HS-27A (cell line): ENCODE measurements at regions not wholly inside any gene's neighbourhood (a gene's known extent, or its start where the extent isn't known, plus 50 kb on each side); places are given as distances from the start of the nearest gene placed in this dataset.

ENCODE experiments used
- DNase-seq: peaks from one replicate; pipeline ENCODE4 v3.0.0-alpha.2; 2012; ENCODE audit warnings: low read depth, missing footprints

DNA sequence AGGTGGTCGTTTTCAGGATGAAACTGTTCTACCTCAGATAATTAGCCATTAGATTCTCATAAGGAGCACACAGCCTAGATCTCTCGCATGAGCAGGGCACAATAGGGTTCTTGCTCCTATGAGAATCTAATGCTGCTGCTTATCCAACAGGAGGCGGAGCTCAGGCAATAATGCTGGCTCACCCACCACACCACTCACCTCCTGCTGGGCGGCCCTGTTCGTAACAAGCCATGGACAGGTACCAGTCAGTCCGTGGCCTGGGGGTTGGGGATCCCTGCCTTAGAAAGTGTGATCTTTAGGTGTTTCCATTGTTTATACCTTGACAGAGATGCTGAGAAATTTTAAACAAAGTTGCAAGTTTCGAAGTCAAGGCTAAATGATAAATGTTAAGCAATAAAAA is 344.6 kb upstream of the HTR2A start:
- DNase-seq: no peak

DNA sequence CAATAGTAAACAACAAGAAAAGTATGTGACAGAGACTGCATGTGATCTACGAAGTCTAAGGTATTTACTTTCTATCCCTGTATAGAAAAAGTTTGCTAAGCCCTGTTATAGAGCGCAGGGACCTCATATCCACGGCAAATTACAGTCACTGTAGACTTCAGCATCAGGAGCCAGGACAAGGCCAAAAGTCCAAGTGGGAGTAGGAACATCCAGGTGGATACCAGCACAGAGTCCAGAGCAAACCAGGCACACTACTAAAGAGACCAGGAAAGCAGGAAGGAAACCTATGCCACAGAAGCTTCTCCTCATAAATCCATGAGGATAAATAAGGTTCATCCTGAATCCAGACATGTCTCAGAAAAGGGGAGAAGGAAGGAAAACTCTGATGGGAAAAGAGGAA is 342.2 kb upstream of the HTR2A start:
- DNase-seq: no peak

DNA sequence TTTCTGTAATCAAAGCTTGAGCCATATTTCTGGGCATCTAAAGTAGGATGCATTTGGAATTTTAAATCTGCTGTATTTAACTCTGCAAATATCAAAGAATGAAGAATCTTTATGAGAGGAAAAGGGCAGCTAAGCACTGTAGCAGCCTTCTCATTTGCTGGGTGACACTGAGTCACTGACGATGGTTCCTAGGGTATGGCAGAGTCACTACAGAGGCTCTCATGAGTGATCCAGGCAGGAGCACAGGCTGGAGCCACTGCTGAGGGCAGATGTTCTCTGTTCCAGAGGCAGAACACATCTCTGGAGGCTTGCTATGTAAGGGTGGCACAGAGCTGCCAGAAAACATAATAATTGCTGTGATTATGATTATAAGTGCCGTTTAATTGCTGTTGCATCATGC is 340.7 kb upstream of the HTR2A start:
- no peak for DNase-seq

DNA sequence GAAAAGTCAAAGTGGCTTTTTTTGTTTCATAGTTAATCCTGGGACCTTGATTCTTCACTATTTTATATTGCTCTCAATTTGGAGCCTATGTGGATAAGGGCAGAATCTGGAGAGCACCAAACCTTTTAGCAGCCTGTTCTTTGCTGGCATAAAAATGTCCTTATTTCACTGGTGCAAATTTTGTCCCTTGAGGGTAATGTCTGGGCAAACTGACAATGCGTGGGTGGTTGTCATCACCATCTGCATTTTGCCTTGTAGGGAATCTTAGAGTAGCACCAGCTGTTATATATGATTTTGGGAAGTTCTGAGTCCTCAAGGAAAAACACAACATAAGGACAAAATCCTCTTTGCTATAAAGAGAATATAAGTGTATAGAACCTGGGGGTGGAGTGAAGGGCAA is 336.9 kb upstream of the HTR2A start:
- no peak for DNase-seq

DNA sequence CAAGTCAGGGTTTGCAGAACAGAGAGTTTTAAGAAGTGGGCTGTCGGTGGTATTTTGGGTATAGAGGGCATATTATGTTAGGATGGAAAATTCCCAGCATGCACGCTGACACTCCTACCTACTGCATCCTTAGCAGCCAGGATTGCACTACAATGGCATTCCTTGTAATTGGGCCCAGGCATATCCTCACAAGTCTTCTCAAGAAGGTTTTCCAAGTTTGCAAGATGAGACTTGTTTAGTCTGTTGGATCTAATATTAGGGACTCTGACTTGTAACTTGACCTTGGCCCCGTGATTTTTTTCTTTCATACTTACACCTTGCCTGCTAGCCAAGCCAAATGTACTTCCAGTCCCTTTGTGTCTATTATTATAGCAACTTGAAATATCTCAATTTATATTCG is 335.7 kb upstream of the HTR2A start:
- no peak for DNase-seq

DNA sequence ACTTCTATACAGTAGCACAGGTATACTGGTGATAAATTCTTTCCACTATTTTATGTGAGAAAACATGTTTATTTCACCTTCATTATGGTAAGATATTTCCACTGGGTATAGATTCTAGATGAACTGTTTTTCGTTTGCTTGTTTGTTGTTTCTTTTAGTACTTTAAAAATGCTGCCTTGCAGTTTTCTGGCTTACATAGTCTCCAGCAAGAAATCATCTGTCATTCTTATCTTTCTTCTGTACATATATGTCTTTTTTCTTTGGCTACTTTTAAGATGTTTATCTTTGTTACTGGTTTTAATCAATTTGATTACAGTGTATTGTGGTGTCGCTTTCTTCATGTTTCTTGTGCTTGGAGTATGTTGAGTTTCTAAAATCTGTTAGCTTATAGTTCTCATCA is 333.3 kb upstream of the HTR2A start:
- no peak for DNase-seq

DNA sequence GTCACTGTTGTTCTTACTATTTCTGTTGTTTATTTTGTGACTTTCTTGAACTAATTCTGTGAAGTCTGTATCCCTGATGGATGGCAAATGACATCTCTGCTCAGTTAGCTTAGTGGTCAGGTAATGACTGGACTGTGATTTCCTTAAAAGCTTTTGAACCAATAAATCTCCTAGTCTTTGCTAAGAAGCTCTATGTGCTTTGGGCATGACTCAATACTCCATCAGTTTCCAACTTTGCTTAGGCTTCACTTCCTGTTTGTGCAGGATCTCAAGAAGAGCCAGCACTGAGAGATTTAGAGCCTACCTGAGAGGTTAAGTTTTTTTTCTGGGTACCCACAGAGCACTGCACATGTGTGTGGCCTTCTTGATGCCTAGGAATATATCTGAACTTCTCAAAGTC is 329.7 kb upstream of the HTR2A start:
- no peak for DNase-seq

DNA sequence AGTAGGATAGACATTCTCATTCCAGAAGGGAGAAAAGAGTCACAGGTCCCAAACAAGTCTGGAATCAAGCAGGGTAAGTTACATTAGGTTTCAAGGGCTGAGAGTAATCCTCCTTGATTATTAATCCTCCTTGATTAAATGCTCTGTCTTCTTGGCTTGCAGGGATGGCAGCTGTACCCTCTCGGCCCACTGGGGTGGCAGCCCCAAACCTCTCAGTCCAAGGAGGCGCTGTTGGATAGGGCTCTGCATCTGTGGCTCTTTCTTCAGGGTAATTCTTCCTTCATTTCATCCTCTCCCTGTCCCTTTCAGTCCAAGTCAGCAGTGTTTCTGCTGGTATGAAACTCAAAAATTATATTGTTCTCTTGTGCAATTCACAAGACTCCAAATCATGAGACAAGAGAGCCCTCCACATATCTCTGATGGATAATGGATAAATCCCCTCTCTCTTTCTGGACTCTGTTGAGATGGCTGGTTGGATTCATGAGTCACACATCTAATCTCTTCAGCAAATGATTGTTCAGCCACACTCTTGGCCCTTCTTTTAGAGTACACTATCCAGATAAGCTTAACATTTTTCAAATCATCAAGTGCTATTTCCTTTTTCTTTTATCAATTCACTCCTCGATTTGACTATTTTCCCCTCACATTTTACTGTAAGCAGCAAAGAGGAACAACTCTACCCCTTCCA is 323.7 kb upstream of the HTR2A start:
- no peak for DNase-seq

DNA sequence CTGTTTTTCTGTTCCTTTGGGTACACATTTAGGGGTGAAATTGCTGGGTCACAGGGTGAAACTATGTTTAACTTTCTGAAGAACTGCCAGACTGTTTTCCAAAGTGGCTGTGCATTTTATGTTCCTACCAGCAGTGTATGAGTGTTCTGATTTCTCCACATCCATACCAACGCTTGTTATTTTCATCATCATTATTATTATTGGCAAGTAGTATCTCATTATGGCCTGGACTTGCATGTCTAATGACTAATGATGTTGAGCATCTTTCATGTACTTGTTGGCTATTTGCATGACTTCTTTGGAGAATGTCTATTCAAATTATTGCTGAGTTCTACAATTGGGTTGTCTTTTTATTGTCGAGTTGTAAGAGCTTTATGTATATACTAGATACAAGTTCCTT is 321.8 kb upstream of the HTR2A start:
- DNase-seq: no peak

DNA sequence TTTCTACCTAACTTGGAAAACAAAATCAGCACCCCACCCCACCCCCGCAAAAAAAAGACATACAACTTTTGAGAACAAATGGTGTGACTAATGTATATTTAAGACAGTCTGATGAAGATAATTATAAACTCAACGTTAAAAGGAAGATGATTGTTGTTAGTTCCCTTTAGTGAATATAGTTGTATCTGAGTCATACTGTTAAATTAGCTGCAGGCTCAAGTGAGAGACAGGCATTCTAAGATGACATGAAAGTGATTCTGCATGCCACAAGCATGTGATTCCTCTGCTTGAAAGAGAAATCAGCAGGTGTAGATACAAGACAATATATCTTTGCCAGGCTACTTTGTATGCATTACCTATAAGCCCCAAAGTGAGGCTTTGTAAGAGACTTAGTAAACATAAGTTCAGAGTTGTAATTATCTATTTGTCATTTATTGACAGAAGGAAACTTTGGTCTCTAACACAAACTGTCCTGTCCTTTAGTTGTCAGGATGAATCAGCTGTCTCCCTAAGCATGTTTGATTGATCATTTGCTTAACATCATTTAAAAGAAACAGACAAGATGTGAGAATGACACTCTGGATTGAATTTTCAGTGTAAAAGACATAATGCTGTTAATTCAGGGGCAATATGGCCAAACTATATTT is 319.4 kb upstream of the HTR2A start:
- no peak for DNase-seq

DNA sequence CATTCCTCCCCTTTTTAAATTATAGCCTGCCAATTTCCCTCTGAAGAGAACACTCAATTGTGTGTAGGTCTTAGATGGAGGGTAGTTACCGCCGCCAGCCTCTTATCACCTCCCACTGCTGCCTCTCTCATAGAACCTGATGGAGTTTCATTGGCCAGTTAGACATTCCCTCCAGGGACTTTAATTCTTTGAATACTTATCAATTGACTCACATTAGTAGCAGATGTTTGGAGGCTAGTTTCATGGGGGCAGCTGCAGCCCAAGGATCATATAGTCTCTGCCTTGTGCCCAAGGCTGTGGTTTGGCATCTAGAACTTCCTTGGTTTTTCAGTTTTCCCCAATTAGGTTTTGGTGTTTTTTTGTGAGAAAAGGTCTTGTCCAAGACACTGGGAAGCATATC is 318.9 kb upstream of the HTR2A start:
- DNase-seq: peak; percentile 52

DNA sequence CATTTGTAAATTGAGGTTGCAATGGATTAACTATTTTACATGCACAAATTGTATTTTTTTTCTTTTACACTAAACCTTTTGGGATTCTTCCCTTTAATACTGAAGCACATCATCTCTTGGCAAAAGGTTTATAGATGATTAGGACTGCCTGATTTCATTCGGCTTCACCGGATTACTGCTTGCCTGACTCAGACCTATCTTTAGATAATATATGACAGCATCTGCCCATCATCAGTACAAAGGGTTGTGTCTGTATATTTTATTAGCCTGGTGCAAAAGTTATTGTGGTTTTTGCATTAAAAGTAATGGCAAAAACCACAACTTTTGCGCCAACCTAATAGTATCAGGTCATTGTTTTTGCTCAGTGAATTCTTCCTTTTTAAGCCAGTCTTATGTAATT is 316.2 kb upstream of the HTR2A start:
- DNase-seq: no peak

DNA sequence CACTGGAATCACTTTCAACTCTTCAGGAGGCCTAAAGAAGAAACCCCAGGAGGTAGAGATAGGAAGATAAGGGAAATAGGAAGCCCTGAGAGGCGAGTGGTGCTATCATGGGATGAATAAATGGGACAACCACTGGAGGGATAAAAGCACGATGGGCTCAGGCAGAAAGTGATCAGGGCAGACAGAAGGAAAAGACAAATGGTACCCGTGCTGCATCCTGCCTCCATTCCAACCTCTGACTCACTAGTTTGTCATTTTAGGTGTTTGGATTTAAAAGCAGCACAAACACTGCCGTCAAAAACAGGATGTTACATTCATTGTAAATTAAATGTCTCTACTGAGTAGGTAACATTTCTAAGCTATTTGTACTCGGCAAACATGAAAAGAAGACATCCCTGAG is 314.3 kb upstream of the HTR2A start:
- DNase-seq: no peak

DNA sequence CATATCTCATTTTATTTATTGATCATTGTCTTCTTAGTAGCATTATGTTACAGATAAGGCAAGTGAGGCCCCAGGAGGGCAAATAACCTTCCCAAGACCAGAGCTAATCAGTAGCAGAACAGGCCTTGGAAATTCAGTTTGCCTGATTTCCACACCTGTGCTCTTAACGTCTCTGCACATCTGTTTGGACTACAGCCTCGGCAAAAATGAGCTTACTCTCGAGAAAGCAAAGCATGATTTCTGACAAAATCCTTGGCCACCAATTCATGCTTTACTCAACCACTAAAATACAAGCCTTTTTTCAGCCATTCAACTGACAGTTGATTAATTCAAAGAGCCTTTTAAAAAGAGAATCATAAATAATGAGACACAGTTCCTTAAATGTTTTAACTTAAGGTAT is 309.3 kb upstream of the HTR2A start:
- DNase-seq: no peak

DNA sequence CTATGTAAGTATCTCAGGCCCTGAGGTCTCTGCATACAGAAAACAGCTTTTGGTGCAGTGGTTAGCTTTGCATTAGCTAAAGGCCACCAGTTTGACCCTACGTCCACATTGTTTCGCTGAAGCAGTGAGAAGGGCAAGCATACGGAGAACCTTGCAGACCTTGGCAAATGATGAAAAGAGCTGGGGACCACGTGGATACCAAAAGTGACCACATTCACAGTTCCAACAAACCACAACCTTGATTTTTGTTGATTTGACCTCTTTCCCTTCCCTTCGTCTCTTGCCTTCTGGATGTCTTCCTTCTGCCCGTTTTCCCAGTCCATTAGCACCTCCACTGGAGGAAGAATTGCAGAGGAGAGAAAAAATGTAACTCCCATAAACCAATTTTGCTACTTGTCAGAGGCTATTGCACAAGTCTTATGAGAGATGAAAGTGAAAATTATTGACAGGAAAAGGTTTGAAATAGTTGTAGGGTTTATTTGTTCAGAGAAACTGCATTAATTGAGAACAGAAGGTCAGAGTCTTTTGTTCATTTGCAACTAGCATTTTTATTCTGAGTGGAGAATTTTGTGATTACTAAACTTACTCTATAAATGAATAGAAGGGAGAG is 293.9 kb upstream of the HTR2A start:
- DNase-seq: no peak

DNA sequence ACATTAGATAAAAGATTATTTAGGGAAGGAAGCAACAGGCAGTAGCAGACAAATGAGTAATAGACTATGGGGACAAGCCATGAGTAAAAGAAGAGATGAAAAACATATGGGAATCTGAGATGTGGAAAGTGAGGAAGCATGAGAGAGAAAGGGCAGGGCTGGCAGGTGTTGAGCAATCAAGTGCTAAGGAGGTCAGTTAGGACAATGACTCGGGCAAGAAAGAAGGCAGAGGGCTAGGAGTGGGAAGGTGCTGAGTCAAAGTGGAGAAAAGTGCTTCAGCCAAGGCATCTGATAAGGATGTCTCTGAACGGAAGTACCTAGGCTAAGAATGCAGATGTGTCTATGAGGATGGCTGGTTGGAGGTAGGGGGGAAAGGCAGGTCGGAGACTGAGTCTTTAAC is 291.9 kb upstream of the HTR2A start:
- no peak for DNase-seq

DNA sequence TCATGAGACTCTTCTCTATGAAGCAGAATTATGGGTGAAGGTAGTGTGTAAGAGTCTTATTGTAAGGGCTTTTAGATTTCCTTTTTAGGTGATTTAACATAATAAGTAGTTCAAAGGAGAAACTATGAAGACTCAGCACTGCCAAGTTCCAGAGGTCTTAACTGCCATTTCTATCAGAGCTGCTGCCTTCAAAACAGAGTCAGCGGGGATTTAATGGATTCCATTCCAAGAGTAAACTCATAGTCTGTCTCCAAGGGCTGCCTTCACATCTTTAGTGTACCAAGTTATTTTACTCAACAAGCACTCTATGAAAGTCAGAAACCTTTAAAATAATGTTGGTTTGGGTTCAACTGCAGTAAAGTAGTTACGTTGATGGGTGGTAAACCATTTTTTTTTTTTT is 289.6 kb upstream of the HTR2A start:
- DNase-seq: no peak

DNA sequence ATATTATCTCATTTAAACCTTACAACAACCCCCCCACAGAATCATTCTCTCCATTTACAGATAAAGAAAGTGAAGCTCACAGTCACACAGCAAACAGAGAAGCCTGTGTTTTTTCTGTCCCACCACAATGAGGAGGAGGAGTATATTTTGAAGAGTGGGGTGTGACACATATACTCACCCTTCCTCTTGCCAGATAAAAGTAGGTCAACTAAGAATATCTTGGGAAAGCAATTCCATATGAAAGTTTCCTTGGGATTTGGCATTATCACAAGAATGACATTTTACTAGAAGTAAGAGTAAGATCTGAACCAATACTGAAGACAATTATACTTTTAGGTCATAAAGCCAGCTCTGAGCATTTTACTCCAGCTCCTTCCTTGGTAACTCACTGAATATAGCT is 287.5 kb upstream of the HTR2A start:
- DNase-seq: no peak

DNA sequence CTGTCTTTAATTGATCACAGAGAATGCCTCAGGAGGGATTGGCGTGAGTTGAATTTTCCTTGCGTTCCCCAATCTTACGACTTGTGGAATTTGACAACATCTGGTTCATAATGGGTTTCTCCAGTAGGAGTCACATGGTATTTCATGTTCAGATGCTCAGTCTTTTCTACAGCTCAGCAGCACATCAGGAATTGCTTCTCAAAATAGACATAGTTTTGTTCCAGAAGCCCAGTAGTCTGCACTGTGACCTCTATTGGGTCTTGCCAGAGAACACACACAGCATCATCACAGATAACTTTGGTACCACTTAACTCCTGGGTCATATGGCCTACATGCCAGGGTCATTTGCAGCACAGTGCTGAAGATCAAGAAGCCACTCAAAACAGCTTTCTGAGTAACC is 282.5 kb upstream of the HTR2A start:
- DNase-seq: no peak

DNA sequence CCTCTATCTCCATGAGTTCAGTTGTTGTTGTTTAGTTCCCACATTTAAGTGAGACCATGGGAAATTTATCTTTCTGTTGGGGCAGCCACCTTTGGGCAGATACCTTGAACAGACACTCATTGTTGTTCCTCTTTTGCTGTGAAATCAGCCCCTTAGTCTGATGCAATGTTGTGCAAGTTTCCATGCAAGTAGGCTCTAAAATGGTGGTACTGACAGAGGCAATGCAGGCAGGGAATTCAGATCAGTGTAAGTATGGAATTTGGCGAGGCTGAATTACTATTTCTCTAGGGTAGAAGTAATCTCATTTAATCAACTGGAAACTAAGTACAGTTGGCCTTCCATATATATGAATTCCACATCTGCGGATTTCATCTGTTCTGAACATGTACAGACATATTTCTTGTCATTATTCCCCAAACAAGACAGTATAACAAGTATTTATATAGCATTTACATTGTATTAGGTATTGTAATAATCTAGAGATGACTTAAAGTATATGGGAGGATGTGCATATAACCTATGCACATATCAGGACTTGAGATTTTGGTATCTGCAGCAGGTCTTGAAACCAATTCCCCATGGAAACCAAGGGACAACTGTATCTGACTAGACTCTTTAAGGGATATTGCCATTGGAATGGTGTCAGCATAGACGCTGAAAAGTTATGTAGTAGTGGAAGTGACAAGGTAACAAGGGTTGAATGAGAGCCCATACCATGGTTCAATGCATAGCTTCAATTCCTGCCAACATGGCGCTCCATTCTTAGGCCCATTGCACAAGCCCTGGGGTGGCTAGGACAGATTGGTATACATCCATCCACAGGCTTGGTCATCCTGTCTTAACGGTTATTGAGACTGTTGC is 281.5 kb upstream of the HTR2A start:
- no peak for DNase-seq

DNA sequence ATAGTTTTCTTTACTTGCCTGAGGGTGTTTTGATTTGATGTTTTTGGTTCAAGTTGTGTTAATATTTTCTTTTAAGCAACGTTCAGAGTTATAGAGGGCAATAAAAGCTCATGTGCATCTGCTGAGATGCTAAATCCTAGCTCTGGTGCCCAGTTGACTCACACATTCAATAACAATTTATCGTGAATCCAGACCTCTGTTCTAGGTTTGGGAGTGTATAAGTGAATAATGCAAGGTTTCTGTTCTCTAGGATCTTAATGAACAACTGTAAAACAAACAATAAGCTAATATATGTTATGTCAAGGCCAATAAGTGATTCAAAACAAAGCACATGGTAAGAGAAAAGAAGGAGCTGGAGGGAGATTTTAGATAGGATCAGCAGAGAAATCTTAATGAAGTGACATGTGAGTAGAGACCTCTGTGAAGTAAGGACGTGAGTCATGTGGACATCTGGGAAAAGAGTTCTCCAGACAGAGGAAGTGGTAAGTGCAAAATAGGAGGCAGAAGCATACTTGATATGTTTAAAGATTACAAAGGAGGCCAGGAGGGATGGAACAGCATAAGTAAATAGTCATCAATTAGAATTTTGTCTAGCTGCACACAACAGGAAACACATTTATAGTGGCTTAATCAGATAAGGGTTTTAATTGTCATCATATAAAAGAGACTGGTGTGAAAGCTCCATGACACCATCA is 278.5 kb upstream of the HTR2A start:
- DNase-seq: no peak

DNA sequence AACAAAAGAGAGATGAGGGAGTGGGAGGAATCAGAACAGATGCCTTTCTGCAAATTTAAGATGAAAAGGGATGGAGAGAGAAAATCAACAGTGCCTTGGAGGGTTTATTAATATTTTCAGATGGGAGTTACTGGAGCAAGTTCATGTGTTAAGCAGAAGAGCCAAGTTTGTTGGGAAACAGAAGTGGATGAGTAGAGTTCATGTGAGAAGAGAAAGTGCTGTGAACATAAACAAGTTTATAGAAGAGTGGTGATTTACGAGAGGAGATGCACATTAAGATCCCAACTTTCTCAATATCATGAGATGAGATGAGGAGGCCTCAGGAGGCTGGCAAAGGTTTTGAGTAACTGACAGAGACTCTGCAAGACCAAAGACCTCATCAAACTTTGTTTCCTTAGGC is 274.1 kb upstream of the HTR2A start:
- no peak for DNase-seq
